HL-60/S4 treated with retinoic acid at 250 ng/mL for 4 days and 3 days (cell line): ENCODE measurements at regions not wholly inside any gene's neighbourhood (a gene's known extent, or its start where the extent isn't known, plus 50 kb on each side); places are given as distances from the start of the nearest gene placed in this dataset.
"Not testable (repeated sequence)": the region's sequence is repeated elsewhere in the genome, so short reads cannot be mapped to it uniquely, and the experiment has no call there.

Source experiments
- in situ Hi-C: fragments of 300-500 bp; cut with MboI; formaldehyde crosslinking; loops from 2 replicates; pipeline ENCODE4 v1.7.0; 2022; ENCODE audit warnings: low sequenced_read_pairs

- in situ Hi-C loops: no loop called here
These were observed 124.1 kb upstream of the SFSWAP start for GRCh38 chr12:131586761-131587160.

- in situ Hi-C loops: no loop called here
These were observed 123.3 kb upstream of the SFSWAP start for GRCh38 chr12:131587565-131587964.

- in situ Hi-C loops: no loop called here
These were observed 121.5 kb upstream of the SFSWAP start for GRCh38 chr12:131589221-131589897.

GRCh38 chr12:131589966-131590365, 120.9 kb upstream of the SFSWAP start:
- in situ Hi-C loops: no loop called here

- in situ Hi-C loops: no loop called here
These were observed 119.8 kb upstream of the SFSWAP start for GRCh38 chr12:131591136-131591535.

GRCh38 chr12:131591714-131592709, 118.9 kb upstream of the SFSWAP start:
- in situ Hi-C loops: no loop called here

- in situ Hi-C loops: no loop called here
These were observed 117.9 kb upstream of the SFSWAP start for GRCh38 chr12:131592972-131593371.

- in situ Hi-C loops: no loop called here
These were observed 117.5 kb upstream of the SFSWAP start for GRCh38 chr12:131593406-131593805.

- in situ Hi-C loops: no loop called here
These were observed 114.8 kb upstream of the SFSWAP start for GRCh38 chr12:131596115-131596514.

GRCh38 chr12:131597333-131597732, 113.6 kb upstream of the SFSWAP start:
- in situ Hi-C loops: no loop called here

- in situ Hi-C loops: no loop called here
These were observed 112.2 kb upstream of the SFSWAP start for GRCh38 chr12:131598717-131599116.

GRCh38 chr12:131599190-131600159, 111.4 kb upstream of the SFSWAP start:
- in situ Hi-C loops: no loop called here

GRCh38 chr12:131600160-131600532, 110.7 kb upstream of the SFSWAP start:
- in situ Hi-C loops: no loop called here

- in situ Hi-C loops: not testable (repeated sequence)
These were observed 109.4 kb upstream of the SFSWAP start for GRCh38 chr12:131601499-131601898.

- in situ Hi-C loops: no loop called here
These were observed 107.6 kb upstream of the SFSWAP start for GRCh38 chr12:131603106-131603938.

- in situ Hi-C loops: no loop called here
These were observed 106.7 kb upstream of the SFSWAP start for GRCh38 chr12:131603939-131604795.

GRCh38 chr12:131604859-131605258, 106.0 kb upstream of the SFSWAP start:
- in situ Hi-C loops: no loop called here

GRCh38 chr12:131605304-131605829, 105.5 kb upstream of the SFSWAP start:
- in situ Hi-C loops: no loop called here
